ENCODE measurements at regions not wholly inside any gene's neighbourhood (a gene's known extent, or its start where the extent isn't known, plus 50 kb on each side); places are given as distances from the start of the nearest gene placed in this dataset.

DNA sequence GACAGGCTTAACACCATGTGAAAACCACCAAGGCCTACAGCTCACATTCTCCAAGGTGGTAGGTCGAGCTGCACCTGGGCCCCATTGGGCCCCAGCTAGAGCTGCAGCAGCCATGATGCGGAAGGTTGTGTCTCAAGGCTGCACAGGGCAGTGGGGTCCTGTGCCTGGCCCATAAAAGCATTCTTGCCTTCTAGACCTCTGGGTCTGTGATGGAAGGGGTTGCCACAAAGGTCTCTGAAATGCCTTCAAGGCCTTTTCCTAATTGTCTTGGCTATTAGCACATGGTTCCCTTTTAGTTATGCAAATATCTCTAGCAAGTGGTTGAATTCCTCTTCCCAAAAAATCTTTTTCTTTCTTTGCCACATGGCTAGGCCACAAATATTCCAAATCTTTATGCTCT lies 52.5 kb upstream of the C11orf58 start:
- DNase-seq (ENCODE audit: low read depth): no peak

DNA sequence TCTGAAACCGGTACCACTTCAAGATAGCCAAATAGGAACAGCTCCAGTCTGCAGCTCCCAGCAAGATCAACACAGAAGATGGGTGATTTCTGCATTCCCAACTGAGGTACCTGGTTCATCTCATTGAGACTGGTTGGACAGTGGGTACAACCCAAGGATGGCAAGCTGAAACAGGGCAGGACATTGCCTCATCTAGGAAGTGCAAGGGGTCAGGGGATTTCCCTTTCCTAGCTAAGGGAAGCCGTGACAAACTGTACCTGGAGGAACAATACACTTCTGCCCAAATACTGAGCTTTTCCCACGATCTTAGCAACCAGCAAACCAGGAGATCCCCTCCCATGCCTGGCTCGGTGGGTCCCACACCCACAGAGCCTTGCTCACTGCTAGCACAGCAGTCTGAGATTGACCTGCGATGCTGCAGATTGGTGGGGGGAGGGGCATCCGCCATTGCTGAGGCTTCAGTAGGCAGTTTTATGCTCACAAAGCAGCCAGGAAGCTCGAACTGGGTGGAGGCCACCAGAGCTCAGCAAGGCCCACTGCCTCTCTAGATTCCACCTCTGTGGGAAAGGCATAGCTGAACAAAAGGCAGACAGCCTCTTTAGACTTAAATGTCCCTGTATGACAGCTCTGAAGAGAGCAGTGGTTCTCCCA lies 59.9 kb upstream of the C11orf58 start:
- DNase-seq (ENCODE audit: low read depth): no peak

DNA sequence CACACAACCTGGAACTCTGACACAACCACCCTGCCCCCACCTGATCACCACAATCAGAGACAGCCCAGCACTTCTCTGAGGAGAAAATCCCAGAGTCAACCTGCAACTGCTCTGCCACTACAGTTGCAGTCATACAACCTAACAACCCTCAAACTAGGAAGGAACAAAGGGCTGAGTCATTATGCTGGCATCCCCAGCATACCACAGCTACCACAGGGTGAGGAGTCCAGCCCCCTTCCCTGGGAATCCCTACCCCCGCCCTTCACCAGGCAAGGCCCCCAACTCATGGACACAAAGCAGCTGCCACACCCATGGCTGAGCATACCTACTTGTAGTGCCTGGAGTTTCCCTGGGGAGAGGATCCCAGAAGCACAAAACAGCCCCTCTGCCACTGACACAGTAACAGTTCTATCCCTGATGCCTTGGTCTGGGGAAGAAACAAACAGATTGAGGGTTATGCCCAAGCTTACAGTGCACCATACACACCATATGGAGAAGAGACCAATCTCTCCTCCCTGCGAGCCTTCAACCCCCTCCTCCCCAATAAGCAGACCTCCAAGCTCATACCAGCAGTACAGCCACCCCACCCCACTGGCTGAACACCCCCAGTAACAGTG lies 68.5 kb upstream of the C11orf58 start:
- peak; percentile 35 for DNase-seq (ENCODE audit: low read depth)

DNA sequence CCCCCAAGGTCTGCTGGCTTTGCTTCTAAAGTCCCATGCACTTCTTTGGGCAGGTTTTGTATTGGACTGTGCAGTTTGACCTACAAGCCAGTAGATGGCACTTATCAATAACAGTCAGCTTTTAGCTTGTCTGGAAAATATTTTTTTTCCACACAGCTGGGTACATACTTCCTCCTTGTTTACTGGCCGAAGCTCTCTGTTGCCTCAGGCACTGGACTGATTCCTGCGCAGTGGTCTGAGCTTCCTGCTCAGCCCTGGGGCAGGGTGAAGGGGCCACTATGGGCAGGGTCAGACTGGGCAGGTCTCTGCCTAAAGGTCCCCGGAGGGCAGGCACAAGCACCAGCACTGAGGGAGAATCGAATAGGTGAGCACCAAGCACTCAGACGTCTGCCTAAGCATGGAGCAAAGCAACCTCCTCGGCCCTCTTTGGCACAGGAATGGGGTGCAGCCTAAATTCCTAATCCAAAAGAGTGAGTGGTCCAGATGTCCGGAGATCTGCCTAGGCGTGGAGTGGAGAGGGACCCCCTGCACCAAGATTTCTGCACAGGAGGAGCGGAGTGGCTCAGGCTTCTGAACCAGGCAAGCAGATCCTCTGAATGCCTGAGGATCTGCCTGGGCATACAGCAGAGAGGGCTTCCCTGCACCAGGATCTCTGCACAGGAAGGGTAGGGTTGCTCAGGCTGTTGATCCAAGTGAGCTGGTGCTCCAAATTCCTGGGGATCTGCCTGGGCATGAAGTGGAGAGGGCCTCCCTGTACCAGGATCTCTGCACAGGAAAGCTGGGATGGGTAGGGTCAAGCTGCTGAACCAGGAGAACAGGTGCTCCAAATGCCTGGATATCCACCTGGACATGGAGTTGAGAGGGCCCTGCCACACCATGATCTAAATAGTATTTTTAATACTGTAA lies 105.9 kb upstream of the C11orf58 start:
- DNase-seq (ENCODE audit: low read depth): no peak

DNA sequence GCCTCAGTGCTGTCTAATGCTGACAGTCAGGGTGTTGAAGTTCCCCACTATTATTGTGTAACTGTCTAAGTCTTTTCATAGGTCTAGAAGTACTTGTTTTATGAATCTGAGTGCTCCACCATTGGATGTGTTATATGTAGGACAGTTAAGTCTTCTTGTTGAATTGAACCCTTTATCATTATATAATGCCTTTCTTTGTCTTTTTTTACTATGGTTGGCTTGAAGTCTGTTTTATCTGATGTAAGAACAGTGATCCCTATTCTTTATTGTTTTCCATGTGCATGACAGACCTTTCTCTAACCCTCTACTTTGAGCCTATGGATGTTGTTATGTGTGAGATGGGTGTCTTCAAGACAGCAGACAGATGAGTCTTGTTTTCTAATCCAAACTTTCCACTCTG lies 107.8 kb upstream of the C11orf58 start:
- no peak for DNase-seq (ENCODE audit: low read depth)

DNA sequence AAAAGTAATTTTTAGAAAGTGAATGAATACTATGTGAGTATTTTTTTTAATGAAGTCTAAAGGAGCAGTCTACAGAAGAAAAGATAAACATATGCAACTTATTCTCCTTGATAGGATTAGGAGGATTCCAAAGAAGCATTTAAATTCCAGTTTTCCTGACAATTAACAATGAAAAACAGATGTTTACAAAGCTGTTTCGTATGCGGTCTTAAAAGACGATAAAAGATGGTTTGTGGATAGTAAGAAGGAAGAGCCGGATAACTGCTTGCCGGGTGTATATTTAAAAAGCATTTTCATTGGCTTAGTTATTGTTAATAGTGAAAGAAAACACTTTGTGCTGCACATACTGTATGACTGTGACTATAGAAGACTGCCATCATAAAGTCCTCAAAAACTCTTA lies 120.0 kb upstream of the C11orf58 start:
- no peak for DNase-seq (ENCODE audit: low read depth)

DNA sequence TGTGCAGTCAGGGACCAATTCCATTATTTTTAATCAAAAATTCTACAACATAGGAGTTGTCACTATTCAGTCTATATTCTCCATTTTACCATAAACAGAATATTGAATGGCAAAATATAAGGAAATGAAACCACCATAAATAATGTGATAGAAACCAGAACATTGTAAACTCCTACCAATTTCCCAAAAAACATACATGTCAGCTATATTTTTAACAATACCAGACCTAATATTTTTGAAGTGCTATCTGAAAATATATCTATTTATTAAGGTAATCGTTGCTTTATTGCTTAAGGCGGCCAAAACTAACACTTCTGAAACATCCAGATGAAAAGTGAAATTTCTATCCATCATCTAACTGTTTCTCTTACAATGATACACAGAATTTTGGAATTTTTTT lies 123.0 kb upstream of the C11orf58 start:
- DNase-seq (ENCODE audit: low read depth): no peak

DNA sequence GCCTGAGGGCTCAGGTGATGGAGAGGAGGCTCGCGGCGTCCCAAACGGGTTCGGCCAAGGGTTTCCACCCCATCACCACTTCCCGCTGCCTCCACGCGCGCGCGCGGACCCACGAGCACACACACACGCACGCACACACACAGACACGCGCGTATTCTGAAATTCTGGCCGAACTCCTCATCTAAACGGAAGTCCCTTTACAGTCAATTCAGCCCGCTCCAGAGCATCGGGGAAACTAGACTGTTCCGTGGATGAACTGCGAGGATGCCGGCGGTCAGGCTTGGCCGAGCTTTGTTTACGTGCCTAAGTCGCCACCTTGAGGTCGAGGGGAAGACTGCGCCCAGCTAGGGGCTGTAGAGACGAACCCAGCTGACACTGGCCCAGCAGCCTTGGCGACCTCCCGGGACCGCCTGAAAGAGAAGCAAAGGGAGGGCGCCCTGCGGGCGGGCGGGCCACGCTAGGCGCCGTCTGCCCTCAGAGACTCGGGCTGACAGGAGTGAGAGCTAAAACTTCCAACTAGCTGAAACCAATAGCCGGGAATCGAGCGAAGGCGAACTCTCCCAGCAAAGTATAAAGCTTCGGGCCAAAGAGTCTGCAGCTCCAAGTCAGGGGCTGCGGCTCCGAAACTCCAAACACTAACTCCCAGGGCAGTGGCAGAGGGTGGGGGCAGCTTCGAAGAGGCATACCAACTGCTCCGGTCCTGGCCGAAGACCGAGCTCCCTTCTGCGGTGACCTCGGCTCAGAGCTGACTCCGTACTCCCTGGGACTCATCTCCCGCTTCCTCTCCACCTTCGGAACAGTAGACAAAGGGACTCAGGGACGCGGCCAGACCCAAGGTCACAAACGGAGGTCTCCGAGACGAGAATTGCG lies 124.7 kb upstream of the C11orf58 start:
- DNase-seq (ENCODE audit: low read depth): peak; percentile 34

DNA sequence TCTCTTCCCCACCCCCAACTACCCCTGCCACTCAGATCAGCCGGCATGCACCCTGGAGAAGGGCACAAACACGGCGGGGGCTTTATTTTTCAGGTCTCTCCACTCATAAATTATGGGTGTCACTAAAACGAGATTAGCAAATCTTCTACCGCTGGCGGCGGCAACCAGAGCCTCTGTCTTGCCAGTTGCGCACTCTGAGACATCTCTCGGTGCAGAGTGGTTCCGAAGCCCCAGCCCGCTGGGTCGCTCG lies 125.3 kb upstream of the C11orf58 start:
- DNase-seq (ENCODE audit: low read depth): no peak

DNA sequence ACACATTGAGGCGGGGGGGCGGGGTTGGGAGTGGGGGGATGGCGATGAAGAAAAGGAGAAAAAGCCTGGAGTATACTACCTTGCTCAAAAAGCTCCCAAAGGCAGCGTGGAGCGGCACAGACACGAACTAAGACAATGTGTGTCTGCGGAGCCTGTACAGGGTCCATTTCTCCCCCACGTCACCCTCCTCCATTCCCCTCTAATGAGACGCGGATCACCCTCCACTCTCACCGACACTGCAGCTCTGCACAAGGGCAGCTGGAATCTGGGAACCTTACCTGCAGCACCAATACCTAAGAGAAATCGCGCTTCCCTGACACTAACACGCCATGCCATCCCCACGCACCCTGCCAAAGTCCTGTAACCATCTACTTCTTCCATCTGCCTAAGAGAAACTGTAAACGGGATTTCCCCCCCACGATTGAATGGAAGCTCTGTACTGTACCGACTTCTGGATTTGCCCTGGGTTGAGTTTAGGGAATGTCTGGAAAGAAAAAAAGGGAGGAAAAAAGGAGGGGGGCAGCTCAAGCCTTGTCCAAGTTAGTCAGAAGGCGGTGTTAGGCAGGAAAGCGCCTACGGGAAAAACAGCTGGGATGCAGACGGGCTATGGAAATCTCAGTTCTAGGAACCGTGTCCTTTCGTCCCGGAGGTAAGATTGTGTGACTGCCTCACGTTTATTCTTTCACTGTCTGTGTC lies 125.7 kb upstream of the C11orf58 start:
- no peak for DNase-seq (ENCODE audit: low read depth)

DNA sequence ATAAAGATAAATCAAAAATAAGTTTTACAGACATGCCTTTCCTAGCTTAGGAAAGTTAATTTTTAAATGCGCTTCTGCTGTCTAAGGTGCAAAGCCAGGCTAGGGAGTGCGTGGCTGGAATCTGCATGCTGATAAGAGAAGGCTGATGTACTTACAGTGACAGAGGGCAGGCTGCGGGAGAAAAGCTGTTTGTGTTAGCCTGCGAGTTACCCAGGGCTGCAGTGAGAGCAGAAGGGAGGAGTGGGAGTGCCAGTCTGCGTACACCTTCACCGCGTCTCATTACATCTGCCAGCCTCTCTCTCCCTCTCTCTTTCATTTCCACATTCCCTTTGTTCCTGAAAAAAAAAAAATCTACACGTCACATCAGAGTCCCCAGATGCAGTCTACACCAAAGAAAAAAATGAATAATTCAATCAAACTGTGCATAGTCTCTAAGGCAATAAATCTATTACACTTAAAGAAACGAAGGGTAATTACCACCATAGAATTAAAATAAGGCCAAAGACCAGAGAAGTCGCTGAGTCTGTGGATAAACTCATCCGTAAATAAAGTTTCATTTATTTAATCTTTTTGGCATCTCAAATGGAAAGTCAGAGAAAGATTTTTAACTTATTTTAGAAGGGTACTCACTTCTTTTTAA lies 126.4 kb upstream of the C11orf58 start:
- DNase-seq (ENCODE audit: low read depth): no peak

DNA sequence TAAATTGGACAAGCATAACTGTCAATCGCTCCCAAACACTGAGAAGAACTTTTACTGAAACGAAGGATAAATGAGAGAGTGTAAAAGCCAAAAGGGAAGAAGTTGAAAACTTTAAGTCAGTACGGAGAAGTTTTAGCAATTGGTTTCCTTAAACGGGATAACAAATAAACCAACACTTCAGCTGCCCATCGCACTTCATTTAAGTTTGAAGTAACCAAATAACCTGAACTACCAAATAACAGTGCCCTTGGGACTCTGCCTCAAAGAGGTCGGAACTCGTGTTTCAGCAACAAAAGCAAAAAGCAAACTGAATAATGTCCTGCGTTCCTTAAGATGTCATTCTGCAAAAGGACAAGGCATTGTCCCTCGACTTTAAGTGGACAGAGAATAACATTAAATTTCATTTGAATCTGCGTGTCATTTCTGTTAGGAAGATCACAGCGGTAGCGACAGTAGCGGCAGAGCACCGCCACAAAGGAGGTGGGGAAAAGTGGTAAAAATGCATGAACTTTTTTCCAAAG lies 127.0 kb upstream of the C11orf58 start:
- no peak for DNase-seq (ENCODE audit: low read depth)

DNA sequence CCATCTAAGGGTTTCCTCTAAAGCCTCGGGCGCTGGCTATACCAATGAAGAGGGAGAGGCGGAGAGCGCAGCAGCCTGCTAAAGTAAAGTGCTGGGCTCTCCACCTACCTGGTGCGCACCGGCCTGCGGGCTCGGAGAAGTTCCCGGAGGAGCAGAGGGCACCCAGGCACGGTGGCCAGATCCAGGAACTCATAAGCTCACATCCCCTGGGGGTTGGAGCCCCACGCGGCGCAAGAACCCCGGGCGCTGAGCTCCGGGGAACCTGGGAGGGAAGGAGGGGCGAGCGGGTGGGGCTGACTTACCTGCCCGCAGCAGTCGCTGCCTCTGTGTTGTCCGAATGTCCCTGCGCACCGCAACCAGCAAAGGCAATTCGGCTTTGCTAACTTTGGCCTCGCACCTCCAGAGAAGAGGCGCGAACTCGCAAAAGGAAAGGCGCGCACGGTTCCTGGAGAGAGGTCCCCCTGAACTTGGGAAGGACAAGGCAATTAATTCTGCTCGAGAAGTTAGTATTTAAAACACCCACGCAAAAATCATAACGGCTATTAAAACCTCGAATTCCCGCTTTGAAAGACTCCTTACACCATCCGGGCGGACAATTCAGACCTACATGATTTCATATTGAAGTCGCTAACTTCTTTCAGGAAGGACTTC lies 127.6 kb upstream of the C11orf58 start:
- no peak for DNase-seq (ENCODE audit: low read depth)

DNA sequence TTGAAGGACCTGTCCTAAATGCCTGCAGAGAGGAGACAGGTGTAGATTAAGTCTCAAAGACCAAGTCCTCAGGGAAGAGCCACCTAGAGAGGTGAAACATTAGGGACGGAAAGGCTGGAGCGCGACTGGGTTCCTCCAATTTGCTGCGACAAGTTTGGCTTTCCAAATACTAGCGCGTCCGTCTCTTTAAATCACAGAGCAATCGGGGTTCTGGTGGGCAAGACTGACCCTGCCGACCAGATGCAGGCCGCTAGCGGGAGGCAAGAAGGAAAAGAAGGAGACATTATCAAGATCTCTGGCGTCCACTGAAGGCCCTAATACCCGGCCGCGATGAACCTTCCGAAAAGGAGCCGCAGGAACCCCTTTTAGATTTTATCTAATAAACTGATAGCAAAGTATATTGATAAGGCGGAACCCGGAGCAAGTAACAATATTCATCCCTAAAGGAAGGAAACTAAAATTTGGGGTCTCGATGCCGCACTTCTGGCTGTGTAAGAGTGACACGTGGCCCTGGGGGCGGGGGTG lies 128.2 kb upstream of the C11orf58 start:
- DNase-seq (ENCODE audit: low read depth): no peak

DNA sequence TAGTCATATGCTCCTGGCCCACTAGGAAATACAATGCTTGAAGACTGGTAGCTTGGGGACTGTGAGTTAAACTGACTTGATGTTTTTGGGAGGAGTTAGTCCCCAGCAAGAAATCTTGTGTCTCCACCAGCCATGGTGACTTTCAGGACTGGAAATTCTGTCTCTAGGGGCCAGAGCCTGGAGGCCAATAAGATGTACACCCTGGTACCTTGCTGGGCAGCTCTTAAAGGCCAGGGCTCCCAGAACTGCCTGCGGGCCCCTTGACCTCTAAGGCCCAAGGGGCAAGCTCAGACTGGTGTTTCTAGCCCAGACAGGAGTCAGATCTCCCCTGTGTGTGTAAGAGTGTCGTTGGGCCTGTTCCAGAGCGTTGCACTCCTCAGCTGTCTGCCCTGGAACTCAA lies 128.7 kb upstream of the C11orf58 start:
- DNase-seq (ENCODE audit: low read depth): no peak

DNA sequence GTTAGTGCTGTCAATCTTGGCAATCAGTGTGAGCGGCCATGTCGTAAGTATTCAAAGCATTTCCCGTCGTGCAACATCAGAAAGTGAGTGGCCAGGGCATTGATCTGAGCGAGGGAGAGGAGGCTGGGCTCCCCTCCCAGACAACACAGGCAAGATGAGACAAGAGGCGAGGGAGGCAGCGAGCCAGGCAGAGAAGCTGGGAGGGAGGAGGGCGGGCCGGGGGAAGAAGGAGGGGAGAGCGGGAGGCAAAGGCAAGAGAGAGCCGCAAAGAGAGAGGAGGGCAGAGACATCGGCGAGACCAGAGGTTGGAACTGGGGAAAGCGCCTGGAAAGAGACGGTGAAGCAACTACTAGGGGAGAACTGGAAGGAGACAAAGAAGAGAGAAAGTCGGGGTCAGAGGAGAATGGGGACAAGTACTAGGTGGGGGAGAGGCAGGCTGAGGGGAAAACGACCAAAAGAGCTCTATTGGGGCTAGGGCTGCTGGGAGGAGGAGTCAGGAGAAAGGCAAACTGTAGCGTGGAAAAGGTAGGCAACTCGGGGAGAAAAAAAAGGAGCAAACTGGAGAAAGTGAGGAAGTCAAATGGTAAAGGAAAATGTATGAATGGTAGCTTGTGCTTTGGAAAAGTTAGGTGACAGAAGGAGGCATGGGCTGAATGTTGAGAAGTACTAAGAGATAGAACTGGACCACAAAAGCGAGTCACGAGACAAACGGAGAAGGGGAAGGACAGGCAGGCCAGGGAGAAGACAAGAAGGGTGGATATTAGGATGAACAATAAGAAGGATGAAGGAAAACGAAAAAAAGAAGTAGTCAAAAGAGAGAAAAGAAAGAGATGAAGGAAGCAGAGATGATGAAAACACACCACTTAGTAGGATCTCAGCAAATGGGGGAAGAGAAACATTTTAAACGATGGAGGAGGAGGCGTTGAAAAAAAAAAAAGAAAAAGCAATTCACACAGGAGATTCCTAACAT lies 130.5 kb upstream of the C11orf58 start:
- no peak for DNase-seq (ENCODE audit: low read depth)

DNA sequence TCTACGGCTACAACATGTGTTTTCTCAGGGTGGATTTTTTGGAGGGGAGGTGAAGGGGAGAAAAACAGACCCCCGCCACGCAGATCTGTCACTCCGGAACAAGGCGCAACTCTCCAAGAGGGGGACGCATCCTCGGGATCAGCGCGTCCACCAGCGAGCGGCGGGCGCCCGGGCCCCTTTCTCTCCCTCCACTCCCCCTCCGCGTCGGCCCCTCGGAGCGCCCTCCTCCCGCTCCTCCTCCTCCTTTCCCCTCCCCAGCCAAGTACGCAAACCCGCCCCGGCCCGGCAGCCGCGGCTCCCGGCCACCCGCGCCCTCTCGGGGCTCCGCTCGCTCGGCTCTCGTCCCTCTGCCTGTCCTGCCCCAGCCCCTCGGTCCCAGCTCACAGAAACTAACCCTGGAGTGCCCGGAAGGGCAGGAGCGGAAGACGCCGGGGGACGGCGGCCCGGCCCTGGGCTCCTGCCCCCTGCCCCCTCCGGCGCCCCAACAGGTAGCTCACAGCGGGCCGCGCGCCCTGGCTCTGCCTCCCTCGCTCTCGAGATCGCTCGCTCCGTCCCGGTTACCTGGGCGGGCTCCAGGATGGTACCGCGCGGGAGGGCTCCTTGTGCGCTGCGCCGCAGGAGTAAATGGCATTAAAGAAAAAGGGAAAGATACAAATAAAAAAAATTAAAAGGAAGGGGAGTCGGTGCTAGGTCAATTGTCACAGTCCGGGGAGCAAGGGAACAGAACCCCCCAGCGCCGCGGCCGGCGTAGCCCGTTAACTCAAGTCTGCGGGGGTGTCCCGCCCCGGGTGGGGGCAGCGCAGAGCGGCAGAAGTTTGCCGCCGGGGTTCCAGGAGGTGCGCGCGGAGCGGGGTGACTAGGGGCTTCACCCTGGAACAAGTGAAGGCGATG lies 131.4 kb upstream of the C11orf58 start:
- DNase-seq (ENCODE audit: low read depth): no peak
